Muscle layer of duodenum (tissue), 2 donors: ENCODE measurements at regions not wholly inside any gene's neighbourhood (a gene's known extent, or its start where the extent isn't known, plus 50 kb on each side); places are given as distances from the start of the nearest gene placed in this dataset.
"Not testable (repeated sequence)": the region's sequence is repeated elsewhere in the genome, so short reads cannot be mapped to it uniquely, and the experiment has no call there.

Experiments
- H3K27ac ChIP-seq: one replicate; pipeline ENCODE4 v1.7.0; 2013; ENCODE audit warnings: mild to moderate bottlenecking, low read length
- H3K27me3 ChIP-seq: one replicate; pipeline ENCODE4 v1.7.0; 2013; ENCODE audit warnings: low read depth, mild to moderate bottlenecking, control low read depth, low read length
- H3K36me3 ChIP-seq, 2 donors: one replicate each; pipeline ENCODE4 v1.7.0; 2013; ENCODE audit warnings: low read length in 2 of 2, control low read depth in 1 of 2, mild to moderate bottlenecking in 1 of 2; ENCODE audit not compliant: insufficient read depth in 2 of 2, control insufficient read depth in 1 of 2
- H3K4me1 ChIP-seq, 2 donors: one replicate each; pipeline ENCODE4 v1.7.0; 2013; ENCODE audit warnings: low read length in 2 of 2, mild to moderate bottlenecking in 2 of 2, control low read depth in 1 of 2, moderate library complexity in 1 of 2; ENCODE audit not compliant: insufficient read depth in 2 of 2, control insufficient read depth in 1 of 2
- H3K4me3 ChIP-seq, 2 donors: one replicate each; pipeline ENCODE4 v1.7.0; 2013; ENCODE audit warnings: low read length in 2 of 2, low read depth in 1 of 2, mild to moderate bottlenecking in 1 of 2
- H3K9me3 ChIP-seq, 2 donors: one replicate each; pipeline ENCODE4 v1.7.0; 2013; ENCODE audit warnings: low read length in 2 of 2, control low read depth in 1 of 2, mild to moderate bottlenecking in 1 of 2; ENCODE audit not compliant: control insufficient read depth in 1 of 2
- donor health status: healthy.

- no peaks in the 10 kb centered on the region for H3K27me3 ChIP-seq
- H3K9me3 ChIP-seq = peaks cover 0 to 4% of the 10 kb centered on the region in 2 donors
- H3K36me3 ChIP-seq = no peaks in the 10 kb centered on the region
- H3K27ac ChIP-seq = no peak overlapping the region
- no peaks in the 10 kb centered on the region for H3K4me1 ChIP-seq
- no peak overlapping the region for H3K4me3 ChIP-seq
These were observed 75.2 kb upstream of the RASSF8 start for GRCh38 chr12:25883026-25883916.

- H3K27me3 ChIP-seq = no peaks in the 10 kb centered on the region
These were observed 74.2 kb upstream of the RASSF8 start for GRCh38 chr12:25884024-25884919.

GRCh38 chr12:25884920-25885234 is 73.6 kb upstream of the RASSF8 start:
- Histone ChIP-seq H3K27ac (no peak overlapping the region), H3K4me1 (no peaks in the 10 kb centered on the region), H3K27me3 (no peaks in the 10 kb centered on the region), H3K36me3 (no peaks in the 10 kb centered on the region), H3K4me3 (no peak overlapping the region), H3K9me3 (peaks cover 0 to 4% of the 10 kb centered on the region in 2 donors)

More at GRCh38 chr12:25884024-25884919, 74.2 kb upstream of the RASSF8 start:
- H3K27ac ChIP-seq = no peak overlapping the region
- H3K9me3 ChIP-seq = peaks cover 0 to 4% of the 10 kb centered on the region in 2 donors
- H3K4me3 ChIP-seq = no peak overlapping the region
- no peaks in the 10 kb centered on the region for H3K4me1 ChIP-seq
- H3K36me3 ChIP-seq = no peaks in the 10 kb centered on the region

- Histone ChIP-seq H3K27me3 (no peaks in the 10 kb centered on the region), H3K27ac (no peak overlapping the region), H3K36me3 (no peaks in the 10 kb centered on the region), H3K9me3 (peaks cover 0 to 4% of the 10 kb centered on the region in 2 donors), H3K4me3 (no peak overlapping the region), H3K4me1 (no peaks in the 10 kb centered on the region)
These were observed 72.1 kb upstream of the RASSF8 start for GRCh38 chr12:25886396-25886795.

GRCh38 chr12:25887367-25887766 is 71.1 kb upstream of the RASSF8 start:
- Histone ChIP-seq H3K4me1 (no peaks in the 10 kb centered on the region), H3K9me3 (no peaks in the 10 kb centered on the region), H3K27me3 (no peaks in the 10 kb centered on the region), H3K36me3 (no peaks in the 10 kb centered on the region), H3K27ac (no peak overlapping the region), H3K4me3 (no peak overlapping the region)

GRCh38 chr12:25889185-25889584 is 69.3 kb upstream of the RASSF8 start:
- Histone ChIP-seq H3K4me1 (no peaks in the 10 kb centered on the region), H3K27me3 (no peaks in the 10 kb centered on the region), H3K4me3 (no peak overlapping the region), H3K9me3 (no peaks in the 10 kb centered on the region), H3K36me3 (no peaks in the 10 kb centered on the region), H3K27ac (no peak overlapping the region)

- H3K4me1 ChIP-seq, H3K27ac ChIP-seq, H3K36me3 ChIP-seq, H3K27me3 ChIP-seq, H3K4me3 ChIP-seq, H3K9me3 ChIP-seq: not testable (repeated sequence)
These were observed 67.4 kb upstream of the RASSF8 start for GRCh38 chr12:25891095-25891494.

GRCh38 chr12:25894759-25895158 is 63.7 kb upstream of the RASSF8 start:
- Histone ChIP-seq H3K36me3 (no peaks in the 10 kb centered on the region), H3K4me3 (no peak overlapping the region), H3K27me3 (no peaks in the 10 kb centered on the region), H3K9me3 (no peaks in the 10 kb centered on the region), H3K27ac (no peak overlapping the region), H3K4me1 (no peaks in the 10 kb centered on the region)

GRCh38 chr12:25896981-25897380 is 61.5 kb upstream of the RASSF8 start:
- no peaks in the 10 kb centered on the region for H3K27me3 ChIP-seq
- H3K4me3 ChIP-seq = no peak overlapping the region
- H3K36me3 ChIP-seq = no peaks in the 10 kb centered on the region
- no peaks in the 10 kb centered on the region for H3K4me1 ChIP-seq
- H3K27ac ChIP-seq = no peak overlapping the region
- H3K9me3 ChIP-seq = no peaks in the 10 kb centered on the region

GRCh38 chr12:25903603-25904245 is 54.8 kb upstream of the RASSF8 start:
- H3K27ac ChIP-seq = no peak overlapping the region
- H3K4me1 ChIP-seq = no peaks in the 10 kb centered on the region
- H3K36me3 ChIP-seq = no peaks in the 10 kb centered on the region
- no peaks in the 10 kb centered on the region for H3K9me3 ChIP-seq
- H3K4me3 ChIP-seq = no peak overlapping the region
- no peaks in the 10 kb centered on the region for H3K27me3 ChIP-seq

- no peaks in the 10 kb centered on the region for H3K27me3 ChIP-seq
- H3K36me3 ChIP-seq = no peaks in the 10 kb centered on the region
- no peak overlapping the region for H3K4me3 ChIP-seq
- no peaks in the 10 kb centered on the region for H3K9me3 ChIP-seq
- H3K4me1 ChIP-seq = no peaks in the 10 kb centered on the region
- no peak overlapping the region for H3K27ac ChIP-seq
These were observed 54.0 kb upstream of the RASSF8 start for GRCh38 chr12:25904442-25904841.
